ENCODE measurements at regions not wholly inside any gene's neighbourhood (a gene's known extent, or its start where the extent isn't known, plus 50 kb on each side); places are given as distances from the start of the nearest gene placed in this dataset.
"Not testable (repeated sequence)": the region's sequence is repeated elsewhere in the genome, so short reads cannot be mapped to it uniquely, and the experiment has no call there.

DNA sequence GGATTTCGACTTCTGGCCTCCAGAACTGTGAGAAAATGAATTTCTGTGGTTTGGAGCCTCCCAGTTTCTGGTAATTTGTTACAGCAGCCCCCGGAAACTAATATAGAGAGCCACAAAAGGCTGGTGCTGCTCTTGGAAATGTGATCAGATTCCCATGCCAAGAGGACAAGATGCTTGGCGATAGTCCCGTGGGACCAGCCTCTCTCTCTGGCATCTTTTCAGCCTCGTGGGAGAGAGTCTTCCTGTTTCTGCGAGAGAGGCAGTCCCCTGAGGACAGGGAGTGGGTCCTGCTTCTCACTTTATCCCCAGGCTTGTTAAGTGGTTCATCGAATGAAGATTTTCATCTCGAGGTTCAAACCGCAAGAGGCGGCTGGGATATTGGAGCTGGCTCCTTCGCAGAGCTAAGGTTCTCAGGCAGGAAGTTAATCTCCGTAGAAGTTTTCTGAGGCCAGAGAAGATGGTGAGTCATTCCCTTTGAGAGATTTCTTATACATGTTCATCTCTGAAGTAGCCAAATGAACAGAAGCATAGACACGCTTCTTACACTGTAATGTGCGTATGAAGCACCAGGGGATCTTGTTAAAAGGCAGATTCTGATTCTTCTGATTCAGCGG lies 211.6 kb upstream of the SDK2 start:
- POLR2A ChIA-PET: no interaction called here
- CTCF ChIA-PET: no interaction called here

DNA sequence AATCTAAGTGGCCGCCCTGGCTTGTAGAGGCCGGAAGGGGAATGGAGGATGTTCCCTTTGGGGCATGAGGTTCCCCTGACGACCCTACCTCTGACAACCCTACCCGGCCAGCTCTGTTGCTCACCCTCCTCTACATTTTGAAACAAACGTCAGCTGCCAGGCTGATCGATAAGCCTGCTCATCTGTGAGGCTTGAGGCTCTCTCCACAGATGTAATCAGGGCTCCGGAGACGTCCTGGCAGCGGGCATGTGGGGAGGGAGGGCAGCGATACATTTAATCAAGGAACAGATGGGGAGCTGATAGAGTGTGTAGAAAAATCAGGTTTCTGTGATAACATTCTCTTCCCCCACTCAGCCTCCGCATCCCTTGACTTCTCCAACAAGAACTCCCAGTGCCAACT lies 212.3 kb upstream of the SDK2 start:
- ChIA-PET POLR2A (no interaction called here), CTCF (no interaction called here)
- no peak for DNase-seq (ENCODE audit: low read depth, low spot score)
- no peak overlapping the region for H3K4me3 ChIP-seq (ENCODE audit: low read depth, low read length)
- TF ChIP-seq CTCF (IDR thresholded peaks at IDR 0.05; ENCODE audit: insufficient read depth, low read length, missing control alignments): no peak

More for the DNA sequence above, 211.6 kb upstream of the SDK2 start:
- H3K4me3 ChIP-seq (ENCODE audit: low read depth, low read length): no peak overlapping the region
- DNase-seq (ENCODE audit: low read depth, low spot score): no peak
- no peak for TF ChIP-seq CTCF (IDR thresholded peaks at IDR 0.05; ENCODE audit: insufficient read depth, low read length, missing control alignments)

DNA sequence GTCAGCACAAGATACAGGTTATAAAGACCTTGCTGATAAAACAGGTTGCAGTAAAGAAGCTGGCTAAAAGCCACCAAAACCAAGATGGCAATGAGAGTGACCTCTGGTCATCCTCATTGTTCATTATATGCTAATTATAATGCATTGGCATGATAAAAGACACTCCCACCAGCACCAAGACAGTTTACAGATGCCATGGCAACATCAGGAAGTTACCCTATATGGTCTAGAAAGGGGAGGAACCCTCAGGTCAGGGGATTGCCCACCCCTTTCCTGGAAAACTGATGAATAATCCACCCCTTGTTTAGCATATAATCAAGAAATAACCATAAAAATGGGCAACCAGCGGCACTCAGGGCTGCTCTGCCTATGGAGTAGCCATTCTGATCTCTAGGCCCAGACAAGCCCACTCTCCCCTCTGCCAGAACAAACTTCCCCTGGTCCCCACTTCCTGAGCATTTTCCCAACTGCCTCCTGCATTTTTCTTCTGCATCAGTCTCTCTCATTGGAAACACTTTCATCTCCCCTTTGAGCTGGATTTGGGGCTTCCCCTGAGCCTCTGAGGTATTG lies 215.3 kb upstream of the SDK2 start:
- CTCF ChIA-PET; POLR2A ChIA-PET; DNase-seq (ENCODE audit: low read depth, low spot score); H3K4me3 ChIP-seq (ENCODE audit: low read depth, low read length): not testable (repeated sequence)

DNA sequence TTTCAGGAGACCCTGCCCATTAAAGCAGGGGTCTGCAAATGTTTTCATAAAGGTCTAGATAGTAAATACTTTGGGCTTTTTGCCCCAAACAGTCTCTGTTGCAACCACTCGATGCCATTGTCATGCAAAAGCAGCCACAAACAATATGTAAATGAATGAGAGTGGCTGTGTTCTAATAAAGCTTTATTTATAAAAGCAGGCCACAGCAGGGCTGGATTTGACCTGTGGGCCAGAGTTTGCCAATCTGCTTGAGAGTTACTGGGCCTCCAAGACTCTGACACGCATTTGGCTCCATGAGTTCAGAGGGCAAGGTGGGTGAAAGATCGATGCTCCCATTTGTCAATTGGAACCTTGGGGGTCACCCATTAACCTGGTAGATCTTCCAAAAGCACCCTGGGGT lies 217.3 kb upstream of the SDK2 start:
- DNase-seq (ENCODE audit: low read depth, low spot score): no peak
- H3K4me3 ChIP-seq (ENCODE audit: low read depth, low read length): no peak overlapping the region
- ChIA-PET CTCF (no interaction called here), POLR2A (no interaction called here)
- no peak for TF ChIP-seq CTCF (IDR thresholded peaks at IDR 0.05; ENCODE audit: insufficient read depth, low read length, missing control alignments)

- no peak for DNase-seq (ENCODE audit: low read depth, low spot score)
- no peak for TF ChIP-seq CTCF (IDR thresholded peaks at IDR 0.05; ENCODE audit: insufficient read depth, low read length, missing control alignments)
- POLR2A ChIA-PET: no interaction called here
- CTCF ChIA-PET: no interaction called here
- no peak overlapping the region for H3K4me3 ChIP-seq (ENCODE audit: low read depth, low read length)
Measured at GRCh38 chr17:73863761-73864535, 219.7 kb upstream of the SDK2 start.

GRCh38 chr17:73865831-73866230 lies 221.6 kb upstream of the SDK2 start:
- no peak for TF ChIP-seq CTCF (IDR thresholded peaks at IDR 0.05; ENCODE audit: insufficient read depth, low read length, missing control alignments)
- no peak for DNase-seq (ENCODE audit: low read depth, low spot score)
- no peak overlapping the region for H3K4me3 ChIP-seq (ENCODE audit: low read depth, low read length)
- ChIA-PET CTCF (no interaction called here), POLR2A (no interaction called here)

All from AG04449 (cell line).